ENCODE measurements at regions not wholly inside any gene's neighbourhood (a gene's known extent, or its start where the extent isn't known, plus 50 kb on each side); places are given as distances from the start of the nearest gene placed in this dataset.

- no peak overlapping the region for H3K27ac ChIP-seq (ENCODE audit: extremely low read depth, low read depth, low read length)
- POLR2A ChIA-PET: no interaction called here
- no peaks in the 10 kb centered on the region for H3K36me3 ChIP-seq (ENCODE audit: control insufficient read depth in 2 of 2, insufficient read depth in 1 of 2, low read length in 2 of 2)
- no peak overlapping the region for H3K4me3 ChIP-seq (ENCODE audit: low read depth, low read length)
- CTCF ChIA-PET: interaction anchor here (0.5 kb wide), 1 partner anchor 419 kb away, joined by 3 read pairs; no protein-coding TSS in a partner anchor
- TF ChIP-seq ZNF777 (tag by site-specific recombination; IDR thresholded peaks at IDR 0.05; ENCODE audit: borderline replicate concordance) (no peak), ZFP37 (tag by site-specific recombination; IDR thresholded peaks at IDR 0.05) (no peak), REPIN1 (tag by site-specific recombination; IDR thresholded peaks at IDR 0.05; ENCODE audit: low read depth) (no peak), BCL11A (tag by site-specific recombination; IDR thresholded peaks at IDR 0.05; ENCODE audit: low read depth) (no peak), ZNF621 (tag by site-specific recombination; IDR thresholded peaks at IDR 0.05) (no peak), ZNF514 (tag by site-specific recombination; IDR thresholded peaks at IDR 0.05) (no peak), SP2 (tag by site-specific recombination; IDR thresholded peaks at IDR 0.05) (no peak), ZNF133 (tag by site-specific recombination; IDR thresholded peaks at IDR 0.05) (no peak), KLF7 (tag by site-specific recombination; IDR thresholded peaks at IDR 0.05; ENCODE audit: borderline replicate concordance) (no peak), ZNF658 (tag by site-specific recombination; IDR thresholded peaks at IDR 0.05) (no peak), ZNF555 (tag by site-specific recombination; conservative IDR thresholded peaks at IDR 0.05) (no peak), ZNF2 (tag by site-specific recombination; IDR thresholded peaks at IDR 0.05) (no peak), ZNF560 (tag by site-specific recombination; IDR thresholded peaks at IDR 0.05; ENCODE audit: borderline replicate concordance) (no peak), ZNF423 (tag by site-specific recombination; IDR thresholded peaks at IDR 0.05) (no peak), ZNF561 (tag by site-specific recombination; IDR thresholded peaks at IDR 0.05; ENCODE audit: borderline replicate concordance) (no peak)
- TF ChIP-seq, protein P1, sequence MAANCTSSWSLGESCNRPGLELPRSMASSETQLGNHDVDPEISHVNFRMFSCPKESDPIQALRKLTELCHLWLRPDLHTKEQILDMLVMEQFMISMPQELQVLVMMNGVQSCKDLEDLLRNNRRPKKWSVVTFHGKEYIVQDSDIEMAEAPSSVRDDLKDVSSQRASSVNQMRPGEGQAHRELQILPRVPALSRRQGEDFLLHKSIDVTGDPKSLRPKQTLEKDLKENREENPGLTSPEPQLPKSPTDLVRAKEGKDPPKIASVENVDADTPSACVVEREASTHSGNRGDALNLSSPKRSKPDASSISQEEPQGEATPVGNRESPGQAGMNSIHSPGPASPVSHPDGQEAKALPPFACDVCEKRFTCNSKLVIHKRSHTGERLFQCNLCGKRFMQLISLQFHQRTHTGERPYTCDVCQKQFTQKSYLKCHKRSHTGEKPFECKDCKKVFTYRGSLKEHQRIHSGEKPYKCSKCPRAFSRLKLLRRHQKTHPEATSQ (tag by site-specific recombination; IDR thresholded peaks at IDR 0.05): no peak
- TF ChIP-seq, protein P2, sequence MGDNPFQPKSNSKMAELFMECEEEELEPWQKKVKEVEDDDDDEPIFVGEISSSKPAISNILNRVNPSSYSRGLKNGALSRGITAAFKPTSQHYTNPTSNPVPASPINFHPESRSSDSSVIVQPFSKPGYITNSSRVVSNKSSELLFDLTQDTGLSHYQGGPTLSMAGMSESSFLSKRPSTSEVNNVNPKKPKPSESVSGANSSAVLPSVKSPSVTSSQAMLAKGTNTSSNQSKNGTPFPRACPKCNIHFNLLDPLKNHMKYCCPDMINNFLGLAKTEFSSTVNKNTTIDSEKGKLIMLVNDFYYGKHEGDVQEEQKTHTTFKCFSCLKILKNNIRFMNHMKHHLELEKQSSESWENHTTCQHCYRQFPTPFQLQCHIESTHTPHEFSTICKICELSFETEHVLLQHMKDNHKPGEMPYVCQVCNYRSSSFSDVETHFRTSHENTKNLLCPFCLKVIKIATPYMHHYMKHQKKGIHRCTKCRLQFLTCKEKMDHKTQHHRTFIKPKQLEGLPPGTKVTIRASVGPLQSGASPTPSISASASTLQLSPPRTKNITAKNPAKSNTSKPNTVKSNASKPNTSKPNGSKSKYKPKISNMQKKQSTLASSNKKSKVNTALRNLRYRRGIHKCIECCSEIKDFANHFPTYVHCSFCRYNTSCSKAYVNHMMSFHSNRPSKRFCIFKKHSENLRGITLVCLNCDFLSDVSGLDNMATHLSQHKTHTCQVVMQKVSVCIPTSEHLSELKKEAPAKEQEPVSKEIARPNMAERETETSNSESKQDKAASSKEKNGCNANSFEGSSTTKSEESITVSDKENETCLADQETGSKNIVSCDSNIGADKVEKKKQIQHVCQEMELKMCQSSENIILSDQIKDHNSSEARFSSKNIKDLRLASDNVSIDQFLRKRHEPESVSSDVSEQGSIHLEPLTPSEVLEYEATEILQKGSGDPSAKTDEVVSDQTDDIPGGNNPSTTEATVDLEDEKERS (tag by site-specific recombination; IDR thresholded peaks at IDR 0.05): no peak
- H3K4me1 ChIP-seq (ENCODE audit: control insufficient read depth, insufficient read depth, low read length): no peaks in the 10 kb centered on the region
- no peaks in the 10 kb centered on the region for H3K9me3 ChIP-seq (ENCODE audit: control insufficient read depth, insufficient read depth, low read depth, low read length)
Measured at GRCh38 chr2:226320076-226320948, 479.3 kb downstream of the IRS1 start.

DNA sequence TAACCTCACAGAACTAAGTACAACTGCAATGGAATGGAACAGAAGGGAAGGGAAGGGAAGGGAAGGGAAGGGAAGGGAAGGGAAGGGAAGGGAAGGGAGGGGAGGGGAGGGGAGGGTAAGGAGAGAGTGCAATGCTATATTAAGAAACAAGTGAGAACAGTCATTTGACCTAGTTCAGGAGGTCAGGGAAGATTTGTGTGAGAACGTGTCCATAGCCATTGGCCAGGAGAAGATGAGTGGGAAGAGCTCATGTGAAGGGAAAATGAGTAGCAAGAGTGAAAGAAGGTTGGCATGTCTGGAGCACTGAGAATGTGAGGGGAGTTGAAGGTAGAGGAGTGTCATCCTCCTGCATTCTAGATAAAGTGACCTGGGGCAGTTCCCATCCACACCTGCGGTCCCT is 481.6 kb downstream of the IRS1 start:
- ChIA-PET CTCF (interaction anchor here (0.6 kb wide), 2 partner anchors 258 to 596 kb away, joined by 3 to 4 read pairs; no protein-coding TSS in a partner anchor), POLR2A (no interaction called here)
- TF ChIP-seq, protein P3, sequence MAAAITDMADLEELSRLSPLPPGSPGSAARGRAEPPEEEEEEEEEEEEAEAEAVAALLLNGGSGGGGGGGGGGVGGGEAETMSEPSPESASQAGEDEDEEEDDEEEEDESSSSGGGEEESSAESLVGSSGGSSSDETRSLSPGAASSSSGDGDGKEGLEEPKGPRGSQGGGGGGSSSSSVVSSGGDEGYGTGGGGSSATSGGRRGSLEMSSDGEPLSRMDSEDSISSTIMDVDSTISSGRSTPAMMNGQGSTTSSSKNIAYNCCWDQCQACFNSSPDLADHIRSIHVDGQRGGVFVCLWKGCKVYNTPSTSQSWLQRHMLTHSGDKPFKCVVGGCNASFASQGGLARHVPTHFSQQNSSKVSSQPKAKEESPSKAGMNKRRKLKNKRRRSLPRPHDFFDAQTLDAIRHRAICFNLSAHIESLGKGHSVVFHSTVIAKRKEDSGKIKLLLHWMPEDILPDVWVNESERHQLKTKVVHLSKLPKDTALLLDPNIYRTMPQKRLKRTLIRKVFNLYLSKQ (tag by site-specific recombination; IDR thresholded peaks at IDR 0.05; ENCODE audit: borderline replicate concordance): no peak
- TF ChIP-seq ZNF221 (tag by site-specific recombination; IDR thresholded peaks at IDR 0.05; ENCODE audit: borderline replicate concordance) (no peak), ZNF354C (tag by site-specific recombination; IDR thresholded peaks at IDR 0.05; ENCODE audit: borderline replicate concordance, low read depth) (no peak), GFI1B (tag by site-specific recombination; IDR thresholded peaks at IDR 0.05) (no peak)
- H3K4me1 ChIP-seq (ENCODE audit: control insufficient read depth, insufficient read depth, low read length): no peaks in the 10 kb centered on the region
- H3K27ac ChIP-seq (ENCODE audit: extremely low read depth, low read depth, low read length): no peak overlapping the region
- H3K36me3 ChIP-seq (ENCODE audit: control insufficient read depth in 2 of 2, insufficient read depth in 1 of 2, low read length in 2 of 2): no peaks in the 10 kb centered on the region
- H3K4me3 ChIP-seq (ENCODE audit: low read depth, low read length): no peak overlapping the region
- H3K9me3 ChIP-seq (ENCODE audit: control insufficient read depth, insufficient read depth, low read depth, low read length): no peaks in the 10 kb centered on the region
